Heart right ventricle (tissue), 16 donors: ENCODE measurements at regions not wholly inside any gene's neighbourhood (a gene's known extent, or its start where the extent isn't known, plus 50 kb on each side); places are given as distances from the start of the nearest gene placed in this dataset.

Experiments used
- ATAC-seq, 8 donors: fragments of 200-7000 bp; cut with Tn5 transposase; one replicate each; pipeline ENCODE4 v1.9.1; 2020; ENCODE audit warnings: mild to moderate bottlenecking in 8 of 8, moderate library complexity in 8 of 8, moderate number of reproducible peaks in 1 of 8
- DNase-seq, 2 donors: peaks; one replicate each; pipeline ENCODE4 v3.0.0-alpha.2; 2020
- H3K27ac ChIP-seq, 10 donors: fragments of 200-600 bp; sonication (generic) in 2 of 10; one replicate each; pipeline versions ENCODE4 v1.5.0 to v1.8.0; 2020 to 2022; ENCODE audit warnings: mild to moderate bottlenecking in 3 of 10
- H3K27me3 ChIP-seq, 7 donors: fragments of 200-600 bp; one replicate each; pipeline ENCODE4 v1.8.0; 2021 to 2022; ENCODE audit warnings: mild to moderate bottlenecking in 2 of 7
- H3K36me3 ChIP-seq, 9 donors: fragments of 200-600 bp; sonication (generic) in 1 of 9; one replicate each; pipeline versions ENCODE4 v1.5.0 to v1.8.0; 2020 to 2022; ENCODE audit warnings: mild to moderate bottlenecking in 2 of 9
- H3K4me1 ChIP-seq, 9 donors: fragments of 200-600 bp; sonication (generic) in 1 of 9; one replicate each; pipeline versions ENCODE4 v1.5.0 to v1.8.0; 2020 to 2022; ENCODE audit warnings: mild to moderate bottlenecking in 4 of 9
- H3K4me3 ChIP-seq, 10 donors: fragments of 200-600 bp; sonication (generic) in 2 of 10; one replicate each; pipeline versions ENCODE4 v1.5.0 to v1.8.0; 2020 to 2022; ENCODE audit warnings: mild to moderate bottlenecking in 7 of 10, moderate library complexity in 2 of 10
- H3K9me3 ChIP-seq, 11 donors: fragments of 200-600 bp in 10 of 11; sonication (generic) in 2 of 11; one replicate each; pipeline versions ENCODE4 v1.5.0 to v1.8.0; 2013 to 2022; ENCODE audit warnings: mild to moderate bottlenecking in 2 of 11, control low read depth in 1 of 11, moderate library complexity in 1 of 11
- CTCF ChIP-seq, 9 donors: fragments of 200-600 bp; sonication (generic) in 2 of 9; IDR thresholded peaks; one replicate each; pipeline versions ENCODE4 v1.5.0 to v1.8.0; 2021 to 2022; ENCODE audit warnings: antibody characterized with exemption in 9 of 9, mild to moderate bottlenecking in 5 of 9, moderate library complexity in 1 of 9
- WGBS, 2 donors: extraction: QIAGEN DNeasy Blood & Tissue Kit; methylation state at CpG; one replicate each; pipeline ENCODE4 v1.1.7; 2013; ENCODE audit warnings: inconsistent platforms in 1 of 2; 5-methylcytosine and 5-hydroxymethylcytosine counted together
- intact Hi-C, 10 donors: fragments of 100-400 bp; cut with DNase I; formaldehyde crosslinking; loops; one replicate each; pipeline versions ENCODE4 v1.11.1 to v1.14.2; 2022
- donor health status: Arrhythmogenic right ventricular cardiomyopathy.
- donor health status: ischemic (EF 13 %, LVEDD 7.1; RV severe dilation, severe dysfunction).
- donor health status: healthy with polysubstance abuse.
- donor health status: DM: no; HTN: yes; CAD: no.
- donor health status: DM: no; HTN: no; CAD: no.
- donor health status: ischemic (EF 25% LVEDD 6.9; RV normal size, moderate dysfunction).
- donor health status: ischemic (EF 25% LVEDD 5.7; RV mildly dilated, moderate dysfunction).
- donor health status: healthy.
- donor health status: DM: yes; HTN: yes; CAD: no.
- donor health status: Ischemic cardiomyopathy.
- donor health status: ischemic (EF 35%, LVEDD 5.7; RV mildly dilated, moderate dysfunction).
- donor health status: nonischemic (EF 11% LVEDD 7.7; RV severe dilation, severe dysfunction).
- donor health status: DM: yes; HTN: yes; CAD: no.
- donor health status: PGD.
- donor health status: ischemic (EF 29% LVEDD 5.4; RV normal size, mild dysfunction).
- donor health status: nonischemic (EF 23%, LVEDD 6.1; RV moderate dilation, normal function).

- ATAC-seq = no peak
- Histone ChIP-seq H3K4me1 (no peaks in the 10 kb centered on the region), H3K4me3 (no peak overlapping the region), H3K9me3 (peaks cover 0 to 11% (median 0%) of the 10 kb centered on the region in 11 donors), H3K36me3 (no peaks in the 10 kb centered on the region), H3K27me3 (peaks cover 0 to 34% (median 8%) of the 10 kb centered on the region in 7 donors), H3K27ac (no peak overlapping the region)
- intact Hi-C loops = no loop called here
- no peak for DNase-seq
- 89 to 91% methylated on average over 8 of the region's 8 CpGs for WGBS, 2 donors
- TF ChIP-seq CTCF (IDR thresholded peaks at IDR 0.05) = no peak
Observed at GRCh38 chr22:47331750-47332149, 569.3 kb downstream of the TBC1D22A start.

GRCh38 chr22:47329727-47330650 lies 567.5 kb downstream of the TBC1D22A start:
- no peak overlapping the region for H3K4me3 ChIP-seq
- no peak for TF ChIP-seq CTCF (IDR thresholded peaks at IDR 0.05)
- no peak overlapping the region for H3K27ac ChIP-seq
- ATAC-seq = no peak
- peaks cover 0 to 11% (median 0%) of the 10 kb centered on the region in 11 donors for H3K9me3 ChIP-seq
- no peaks in the 10 kb centered on the region for H3K4me1 ChIP-seq
- no peak for DNase-seq
- intact Hi-C loops = no loop called here
- peaks cover 0 to 27% (median 10%) of the 10 kb centered on the region in 7 donors for H3K27me3 ChIP-seq
- WGBS, 2 donors = 76 to 78% methylated on average over 18 of the region's 18 CpGs
- no peaks in the 10 kb centered on the region for H3K36me3 ChIP-seq

GRCh38 chr22:47328550-47329243 lies 566.2 kb downstream of the TBC1D22A start:
- intact Hi-C loops = no loop called here
- Histone ChIP-seq H3K4me1 (no peaks in the 10 kb centered on the region), H3K36me3 (no peaks in the 10 kb centered on the region), H3K27me3 (peaks cover 0 to 35% (median 10%) of the 10 kb centered on the region in 7 donors), H3K9me3 (peaks cover 0 to 8% (median 0%) of the 10 kb centered on the region in 11 donors), H3K27ac (no peak overlapping the region), H3K4me3 (no peak overlapping the region)
- DNase-seq (peak in 1 of 2 donors; percentile 15), ATAC-seq (peak in 2 of 8 donors; percentile 39 to 82)
- no peak for TF ChIP-seq CTCF (IDR thresholded peaks at IDR 0.05)
- 38 to 53% methylated on average over 10 of the region's 10 CpGs for WGBS, 2 donors

GRCh38 chr22:47327241-47327640 lies 564.8 kb downstream of the TBC1D22A start:
- intact Hi-C loops = no loop called here
- ATAC-seq = no peak
- Histone ChIP-seq H3K4me3 (no peak overlapping the region), H3K27ac (no peak overlapping the region), H3K9me3 (peaks cover 0 to 4% (median 0%) of the 10 kb centered on the region in 11 donors), H3K27me3 (peaks cover 0 to 35% (median 10%) of the 10 kb centered on the region in 7 donors), H3K36me3 (no peaks in the 10 kb centered on the region), H3K4me1 (no peaks in the 10 kb centered on the region)
- DNase-seq = no peak
- no peak for TF ChIP-seq CTCF (IDR thresholded peaks at IDR 0.05)
- WGBS, 2 donors = 87 to 93% methylated on average over 6 of the region's 6 CpGs
